ENCODE measurements at regions not wholly inside any gene's neighbourhood (a gene's known extent, or its start where the extent isn't known, plus 50 kb on each side); places are given as distances from the start of the nearest gene placed in this dataset.

- TF ChIP-seq, protein P1, sequence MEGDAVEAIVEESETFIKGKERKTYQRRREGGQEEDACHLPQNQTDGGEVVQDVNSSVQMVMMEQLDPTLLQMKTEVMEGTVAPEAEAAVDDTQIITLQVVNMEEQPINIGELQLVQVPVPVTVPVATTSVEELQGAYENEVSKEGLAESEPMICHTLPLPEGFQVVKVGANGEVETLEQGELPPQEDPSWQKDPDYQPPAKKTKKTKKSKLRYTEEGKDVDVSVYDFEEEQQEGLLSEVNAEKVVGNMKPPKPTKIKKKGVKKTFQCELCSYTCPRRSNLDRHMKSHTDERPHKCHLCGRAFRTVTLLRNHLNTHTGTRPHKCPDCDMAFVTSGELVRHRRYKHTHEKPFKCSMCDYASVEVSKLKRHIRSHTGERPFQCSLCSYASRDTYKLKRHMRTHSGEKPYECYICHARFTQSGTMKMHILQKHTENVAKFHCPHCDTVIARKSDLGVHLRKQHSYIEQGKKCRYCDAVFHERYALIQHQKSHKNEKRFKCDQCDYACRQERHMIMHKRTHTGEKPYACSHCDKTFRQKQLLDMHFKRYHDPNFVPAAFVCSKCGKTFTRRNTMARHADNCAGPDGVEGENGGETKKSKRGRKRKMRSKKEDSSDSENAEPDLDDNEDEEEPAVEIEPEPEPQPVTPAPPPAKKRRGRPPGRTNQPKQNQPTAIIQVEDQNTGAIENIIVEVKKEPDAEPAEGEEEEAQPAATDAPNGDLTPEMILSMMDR (IDR thresholded peaks at IDR 0.05): no peak
- no peak for TF ChIP-seq POLR2A (IDR thresholded peaks at IDR 0.05)
These were observed 384.6 kb downstream of the BRINP1 start for GRCh38 chr9:118984607-118985006.
